ENCODE measurements at regions not wholly inside any gene's neighbourhood (a gene's known extent, or its start where the extent isn't known, plus 50 kb on each side); places are given as distances from the start of the nearest gene placed in this dataset.

GRCh38 chr3:184639351-184639750 lies 72.5 kb downstream of the MAGEF1 start:
- peaks cover 0 to 2% (median 2%) of the 10 kb centered on the region in 3 donors for H3K27me3 Mint-ChIP-seq (ENCODE audit: low read depth in 3 of 3)
- no peak overlapping the region for H3K27ac Mint-ChIP-seq
- peaks cover 18% of the 10 kb centered on the region for H3K4me1 Mint-ChIP-seq
- H3K4me3 Mint-ChIP-seq = no peak overlapping the region
- H3K4me2 ChIP-seq (replicated peaks; ENCODE audit: extremely low read depth, low read length, poor library complexity, severe bottlenecking) = peak overlapping the region; percentile 54
- no peaks in the 10 kb centered on the region for H4K20me1 ChIP-seq (ENCODE audit: insufficient read depth, low read length)
- no peaks in the 10 kb centered on the region for H3K79me2 ChIP-seq (ENCODE audit: insufficient read depth, low read length)
- DNase-seq = no peak
- no peaks in the 10 kb centered on the region for H3K36me3 ChIP-seq (replicated peaks in 1 of 2; ENCODE audit: control insufficient read depth in 1 of 2, insufficient read depth in 2 of 2, low read length in 2 of 2)
- peaks cover 70 to 74% of the 10 kb centered on the region in 2 donors for H3K4me1 ChIP-seq (ENCODE audit: control insufficient read depth in 1 of 2, insufficient read depth in 2 of 2, low read length in 2 of 2)
- no peak overlapping the region for H3K9ac ChIP-seq (ENCODE audit: insufficient read depth, low read length, poor library complexity, severe bottlenecking)
- H2AFZ ChIP-seq (ENCODE audit: insufficient read depth, low read depth, low read length, poor library complexity, severe bottlenecking) = no peak overlapping the region
- 91% methylated on average over 5 of the region's 6 CpGs for WGBS (ENCODE audit: insufficient coverage)
- H3K27me3 ChIP-seq (ENCODE audit: control insufficient read depth in 2 of 2, insufficient read depth in 2 of 2, low read length in 2 of 2) = no peaks in the 10 kb centered on the region
- intact Hi-C loops (cut with micrococcal nuclease) = loop anchor here in 1 of 2 donors (5.0 kb wide), 1 partner anchor 37 kb away; no protein-coding TSS in a partner anchor
- peak overlapping the region in 1 of 3 experiments; percentile 22 for H3K4me3 ChIP-seq (replicated peaks in 1 of 3; ENCODE audit: low read depth in 2 of 3, low read length in 3 of 3)
- H3K36me3 Mint-ChIP-seq = peaks cover 4 to 9% of the 10 kb centered on the region in 2 donors
- peak overlapping the region; percentile 59 to 75 for H3K27ac ChIP-seq (ENCODE audit: low read depth in 1 of 2, low read length in 2 of 2)
- H3K9me3 ChIP-seq (replicated peaks in 1 of 2; ENCODE audit: control insufficient read depth in 1 of 2, insufficient read depth in 1 of 2, low read length in 2 of 2) = no peaks in the 10 kb centered on the region
- no peak for TF ChIP-seq CTCF (IDR thresholded peaks at IDR 0.05)
- H3K9me3 Mint-ChIP-seq = peaks cover 0 to 2% (median 0%) of the 10 kb centered on the region in 7 donors

- intact Hi-C loops (cut with micrococcal nuclease) = loop anchor here in 1 of 2 donors (5.0 kb wide), 1 partner anchor 35 kb away; no protein-coding TSS in a partner anchor
- DNase-seq = peak; percentile 44 to 74 (median 62)
These were observed 74.2 kb downstream of the MAGEF1 start for GRCh38 chr3:184637705-184638104.

More at GRCh38 chr3:184637705-184638104, 74.2 kb downstream of the MAGEF1 start:
- H2AFZ ChIP-seq (ENCODE audit: insufficient read depth, low read depth, low read length, poor library complexity, severe bottlenecking) = no peak overlapping the region
- H3K9ac ChIP-seq (ENCODE audit: insufficient read depth, low read length, poor library complexity, severe bottlenecking) = no peak overlapping the region
- Mint-ChIP-seq H3K4me1 (peaks cover 11% of the 10 kb centered on the region), H3K36me3 (peaks cover 3 to 9% of the 10 kb centered on the region in 2 donors), H3K27ac (no peak overlapping the region), H3K27me3 (ENCODE audit: low read depth in 3 of 3) (no peaks in the 10 kb centered on the region), H3K9me3 (peaks cover 0 to 2% (median 0%) of the 10 kb centered on the region in 7 donors), H3K4me3 (no peak overlapping the region)
- H3K4me1 ChIP-seq (ENCODE audit: control insufficient read depth in 1 of 2, insufficient read depth in 2 of 2, low read length in 2 of 2) = peaks cover 61 to 63% of the 10 kb centered on the region in 2 donors
- no peaks in the 10 kb centered on the region for H4K20me1 ChIP-seq (ENCODE audit: insufficient read depth, low read length)
- H3K4me3 ChIP-seq (replicated peaks in 1 of 3; ENCODE audit: low read depth in 2 of 3, low read length in 3 of 3) = peak overlapping the region in 1 of 3 experiments; percentile 29
- H3K79me2 ChIP-seq (ENCODE audit: insufficient read depth, low read length) = no peaks in the 10 kb centered on the region
- no peaks in the 10 kb centered on the region for H3K27me3 ChIP-seq (ENCODE audit: control insufficient read depth in 2 of 2, insufficient read depth in 2 of 2, low read length in 2 of 2)
- WGBS (ENCODE audit: insufficient coverage) = no CpG with 5 or more reads among the region's 2 CpGs
- TF ChIP-seq CTCF (IDR thresholded peaks at IDR 0.05) = no peak
- H3K36me3 ChIP-seq (replicated peaks in 1 of 2; ENCODE audit: control insufficient read depth in 1 of 2, insufficient read depth in 2 of 2, low read length in 2 of 2) = no peaks in the 10 kb centered on the region
- H3K27ac ChIP-seq (ENCODE audit: low read depth in 1 of 2, low read length in 2 of 2) = peak overlapping the region; percentile 65 to 75
- peak overlapping the region; percentile 54 for H3K4me2 ChIP-seq (replicated peaks; ENCODE audit: extremely low read depth, low read length, poor library complexity, severe bottlenecking)
- H3K9me3 ChIP-seq (replicated peaks in 1 of 2; ENCODE audit: control insufficient read depth in 1 of 2, insufficient read depth in 1 of 2, low read length in 2 of 2) = no peaks in the 10 kb centered on the region

Data from CD14-positive monocyte (primary cell).